IMR-90 (cell line): ENCODE measurements at regions not wholly inside any gene's neighbourhood (a gene's known extent, or its start where the extent isn't known, plus 50 kb on each side); places are given as distances from the start of the nearest gene placed in this dataset.

Experiments
- ATAC-seq: fragments of 200-7000 bp; cut with Tn5 transposase; 2 replicates; pipeline ENCODE4 v1.9.1; 2020; ENCODE audit warnings: low read depth, mild to moderate bottlenecking, moderate library complexity
- BruUV-seq: library from RNA; stranded (reverse); fragments of 400-500 nt; replicated peaks from 2 replicates; lab custom pipeline; 2021; lab: Mats Ljungman, UMichigan
- CTCF ChIA-PET: fragments of 300-600 bp; formaldehyde crosslinking; extraction: SDS; loops from one replicate; lab custom pipeline; 2021; ENCODE audit warnings: antibody characterized with exemption; lab: Yijun Ruan, JAX
- POLR2A ChIA-PET: fragments of 300-600 bp; sonication (Branson Sonifier 250); formaldehyde crosslinking; loops from one replicate; lab custom pipeline; 2022; ENCODE audit warnings: antibody characterized with exemption; ENCODE audit not compliant: unreplicated experiment; lab: Charles Lee
- DNase-seq: peaks from one replicate; pipeline ENCODE4 v3.0.0; 2013
- H2AFZ ChIP-seq: replicated peaks from 2 replicates; pipeline ENCODE3; 2013; ENCODE audit warnings: low read length, mild to moderate bottlenecking; ENCODE audit not compliant: poor library complexity
- H2AK5ac ChIP-seq: 2 replicates; pipeline ENCODE4 v1.6.1; 2013; ENCODE audit warnings: low read depth, low read length, inconsistent platforms
- H2AK9ac ChIP-seq: replicated peaks from 2 replicates; pipeline ENCODE3; 2013; ENCODE audit warnings: mild to moderate bottlenecking, low read depth, low read length, moderate library complexity; ENCODE audit not compliant: poor library complexity
- H2BK120ac ChIP-seq: 2 replicates; pipeline ENCODE4 v1.6.1; 2013; ENCODE audit warnings: low read depth, low read length, inconsistent platforms
- H2BK15ac ChIP-seq: 3 replicates; pipeline ENCODE4 v1.6.1; 2013; ENCODE audit warnings: low read depth, low read length, inconsistent platforms
- H2BK20ac ChIP-seq: 2 replicates; pipeline ENCODE4 v1.6.1; 2013; ENCODE audit warnings: low read depth, mild to moderate bottlenecking, inconsistent platforms, low read length, moderate library complexity
- H2BK5ac ChIP-seq: 2 replicates; pipeline ENCODE4 v1.6.1; 2013; ENCODE audit warnings: mild to moderate bottlenecking, low read depth, low read length, inconsistent platforms; ENCODE audit not compliant: poor library complexity, severe bottlenecking
- H3K14ac ChIP-seq: replicated peaks from 2 replicates; pipeline ENCODE4 v1.6.1; 2013; ENCODE audit warnings: low read depth, low read length, inconsistent platforms
- H3K18ac ChIP-seq: 2 replicates; pipeline ENCODE4 v1.6.1; 2013; ENCODE audit warnings: low read depth, low read length, control low read depth
- H3K23ac ChIP-seq: 2 replicates; pipeline ENCODE4 v1.6.1; 2013; ENCODE audit warnings: low read depth, low read length, inconsistent platforms
- H3K27ac ChIP-seq: 2 replicates; pipeline ENCODE4 v1.5.1; 2013; ENCODE audit warnings: mild to moderate bottlenecking, control low read depth, low read length; ENCODE audit not compliant: insufficient read depth
- H3K27me3 ChIP-seq: 2 replicates; pipeline ENCODE4 v1.6.1; 2013; ENCODE audit warnings: low read length; ENCODE audit not compliant: control insufficient read depth, insufficient read depth
- H3K36me3 ChIP-seq: 2 replicates; pipeline ENCODE4 v1.6.1; 2013; ENCODE audit warnings: low read length, mixed read lengths; ENCODE audit not compliant: control insufficient read depth, insufficient read depth
- H3K4ac ChIP-seq: 2 replicates; pipeline ENCODE4 v1.6.1; 2013; ENCODE audit warnings: low read depth, low read length, inconsistent platforms
- H3K4me1 ChIP-seq: 2 replicates; pipeline ENCODE4 v1.6.1; 2013; ENCODE audit warnings: low read length, mixed read lengths; ENCODE audit not compliant: control insufficient read depth, insufficient read depth
- H3K4me2 ChIP-seq: 2 replicates; pipeline ENCODE4 v1.6.1; 2013; ENCODE audit warnings: low read depth, mild to moderate bottlenecking, control low read depth, low read length, moderate library complexity
- H3K4me3 ChIP-seq: 2 replicates; pipeline ENCODE4 v1.5.1; 2013; ENCODE audit warnings: low read depth, mild to moderate bottlenecking, control low read depth, low read length, moderate library complexity; ENCODE audit not compliant: insufficient read depth
- H3K56ac ChIP-seq: 2 replicates; pipeline ENCODE4 v1.6.1; 2013; ENCODE audit warnings: low read length, inconsistent platforms; ENCODE audit not compliant: insufficient read depth; ENCODE audit errors: extremely low read depth
- H3K79me1 ChIP-seq, 2 experiments: 2 replicates each; pipeline ENCODE4 v1.6.1; 2013; ENCODE audit warnings: low read length in 2 of 2, inconsistent platforms in 1 of 2, low read depth in 1 of 2
- H3K9ac ChIP-seq: 2 replicates; pipeline ENCODE4 v1.6.1; 2013; ENCODE audit warnings: low read depth, low read length, control low read depth
- H3K9me1 ChIP-seq: 2 replicates; pipeline ENCODE4 v1.6.1; 2013; ENCODE audit warnings: low read length, inconsistent platforms; ENCODE audit not compliant: insufficient read depth
- H3K9me3 ChIP-seq: 2 replicates; pipeline ENCODE4 v1.6.1; 2013; ENCODE audit warnings: low read length; ENCODE audit not compliant: control insufficient read depth, insufficient read depth
- H4K20me1 ChIP-seq: 2 replicates; pipeline ENCODE4 v1.6.1; 2013; ENCODE audit warnings: low read length, inconsistent platforms; ENCODE audit not compliant: insufficient read depth
- H4K5ac ChIP-seq: 2 replicates; pipeline ENCODE4 v1.6.1; 2013; ENCODE audit warnings: mild to moderate bottlenecking, low read depth, low read length, control low read depth
- H4K8ac ChIP-seq, 2 experiments: 2 replicates each; pipeline ENCODE4 v1.6.1; 2013; ENCODE audit warnings: low read depth in 2 of 2, low read length in 2 of 2, control low read depth in 1 of 2, inconsistent platforms in 1 of 2
- H4K91ac ChIP-seq: 2 replicates; pipeline ENCODE4 v1.6.1; 2013; ENCODE audit warnings: low read depth, low read length, inconsistent platforms; ENCODE audit not compliant: insufficient read depth
- BHLHE40 ChIP-seq: fragments of 150-350 bp; IDR thresholded peaks from 2 replicates; pipeline ENCODE4 v1.6.1; 2016; ENCODE audit warnings: mild to moderate bottlenecking, low read depth, low read length
- CEBPB ChIP-seq: IDR thresholded peaks from 2 replicates; pipeline ENCODE4 v1.6.1; 2012; ENCODE audit warnings: low read depth, low read length, improper control_type of control experiment
- CHD1 ChIP-seq: IDR thresholded peaks from 2 replicates; pipeline ENCODE4 v1.6.1; 2012; ENCODE audit warnings: low read depth, low read length, improper control_type of control experiment
- ELK1 ChIP-seq: fragments of 150-350 bp; IDR thresholded peaks from 2 replicates; pipeline ENCODE4 v1.6.1; 2016; ENCODE audit warnings: low read depth, mild to moderate bottlenecking, low read length, moderate library complexity, borderline replicate concordance
- FOS ChIP-seq: fragments of 150-350 bp; IDR thresholded peaks from 2 replicates; pipeline ENCODE4 v1.6.1; 2016; ENCODE audit warnings: low read depth, low read length
- MAFK ChIP-seq: IDR thresholded peaks from 2 replicates; pipeline ENCODE4 v1.6.1; 2012; ENCODE audit warnings: low read depth, low read length, improper control_type of control experiment
- MAZ ChIP-seq: IDR thresholded peaks from 2 replicates; pipeline ENCODE4 v1.6.1; 2012; ENCODE audit warnings: low read depth, mild to moderate bottlenecking, low read length, improper control_type of control experiment, moderate library complexity, borderline replicate concordance
- MXI1 ChIP-seq: IDR thresholded peaks from 2 replicates; pipeline ENCODE4 v1.6.1; 2012; ENCODE audit warnings: low read depth, mild to moderate bottlenecking, low read length, moderate library complexity, borderline replicate concordance
- NFE2L2 ChIP-seq: fragments of 150-350 bp; IDR thresholded peaks from 2 replicates; pipeline ENCODE4 v1.6.1; 2016; ENCODE audit warnings: low read depth, mild to moderate bottlenecking, low read length
- POLR2A ChIP-seq: IDR thresholded peaks from 2 replicates; pipeline ENCODE4 v1.6.1; 2012; ENCODE audit warnings: mild to moderate bottlenecking, low read depth, low read length
- RAD21 ChIP-seq: IDR thresholded peaks from 2 replicates; pipeline ENCODE4 v1.6.1; 2012; ENCODE audit warnings: low read length, improper control_type of control experiment
- RFX5 ChIP-seq: IDR thresholded peaks from 2 replicates; pipeline ENCODE4 v1.8.0; 2012; ENCODE audit warnings: low read depth, mild to moderate bottlenecking, low read length, moderate library complexity
- SMC3 ChIP-seq: fragments of 150-350 bp; IDR thresholded peaks from 2 replicates; pipeline ENCODE4 v1.6.1; 2016; ENCODE audit warnings: low read depth, mild to moderate bottlenecking, antibody characterized with exemption, low read length, moderate library complexity
- USF2 ChIP-seq: fragments of 150-350 bp; IDR thresholded peaks from 2 replicates; pipeline ENCODE4 v1.6.1; 2017; ENCODE audit warnings: mild to moderate bottlenecking, antibody characterized with exemption, low read length, low read depth
- WGBS, 2 experiments: methylation state at CpG; one replicate each; pipeline versions ENCODE4 v1.1.5 to v1.1.7; 2013; ENCODE audit warnings: missing lambda C conversion rate in 2 of 2; ENCODE audit not compliant: insufficient read length in 1 of 2; ENCODE audit errors: extremely low coverage in 2 of 2; 5-methylcytosine and 5-hydroxymethylcytosine counted together
- dilution Hi-C: fragments of 300-500 bp; cut with HindIII; formaldehyde crosslinking; loops from one replicate; pipeline ENCODE4 v1.14.3; 2018; ENCODE audit warnings: low sequenced_read_pairs; ENCODE audit not compliant: unreplicated experiment
- in situ Hi-C: fragments of 300-500 bp; cut with MboI; formaldehyde crosslinking; loops from 3 replicates; pipeline ENCODE4 v1.14.3; 2019; ENCODE audit warnings: low sequenced_read_pairs, inconsistent platforms, mixed read lengths
- intact Hi-C: fragments of 100-400 bp; cut with micrococcal nuclease; formaldehyde crosslinking; loops from 2 replicates; pipeline ENCODE4 v1.10.0; 2022

- Histone ChIP-seq H3K4ac (no peak overlapping the region), H4K91ac (no peak overlapping the region), H2AK9ac (no peak overlapping the region), H2BK5ac (no peak overlapping the region), H3K4me3 (no peak overlapping the region), H2BK20ac (no peak overlapping the region), H3K36me3 (no peaks in the 10 kb centered on the region), H3K56ac (no peak overlapping the region), H3K14ac (no peak overlapping the region), H3K27me3 (no peaks in the 10 kb centered on the region; the same call in 1 of the 2 replicates), H2AK5ac (no peak overlapping the region), H4K5ac (no peak overlapping the region), H3K4me1 (no peaks in the 10 kb centered on the region), H3K27ac (no peak overlapping the region), H3K9me3 (peaks cover 2% of the 10 kb centered on the region; the same call in 1 of the 2 replicates), H2AFZ (no peak overlapping the region), H3K9me1 (no peaks in the 10 kb centered on the region), H3K18ac (no peak overlapping the region), H2BK120ac (no peak overlapping the region), H3K4me2 (no peak overlapping the region), H2BK15ac (no peak overlapping the region), H3K79me1 (no peaks in the 10 kb centered on the region), H3K23ac (no peak overlapping the region), H4K8ac (no peak overlapping the region), H3K9ac (no peak overlapping the region), H4K20me1 (no peaks in the 10 kb centered on the region)
- ATAC-seq (no peak), DNase-seq (no peak)
- TF ChIP-seq ELK1: no peak
- no peak for TF ChIP-seq SMC3
- TF ChIP-seq NFE2L2: no peak
- no peak for TF ChIP-seq MAFK
- no peak for TF ChIP-seq CHD1
- no peak for TF ChIP-seq RAD21
- no peak for TF ChIP-seq RFX5
- no peak for TF ChIP-seq MAZ
- TF ChIP-seq MXI1: no peak
- no peak for TF ChIP-seq USF2
- TF ChIP-seq FOS: no peak
- TF ChIP-seq CEBPB: no peak
- no peak for TF ChIP-seq POLR2A
- TF ChIP-seq BHLHE40: no peak
- intact Hi-C loops: no loop called here
- in situ Hi-C loops: no loop called here
- CTCF ChIA-PET: interaction anchor here (0.8 kb wide), 1 partner anchor 10 kb away, joined by 3 read pairs; no protein-coding TSS in a partner anchor
- no CpG with 5 or more reads among the region's 2 CpGs for WGBS, 2 experiments
- BruUV-seq: no TSS peak
- POLR2A ChIA-PET: no interaction called here
- dilution Hi-C loops: no loop called here
These were observed 144.1 kb downstream of the PIK3R1 start for GRCh38 chr5:68359699-68360098.
